BE2C (cell line): ENCODE measurements at regions not wholly inside any gene's neighbourhood (a gene's known extent, or its start where the extent isn't known, plus 50 kb on each side); places are given as distances from the start of the nearest gene placed in this dataset.

ENCODE experiments used
- DNase-seq: peaks from one replicate; pipeline ENCODE4 v3.0.0-alpha.2; 2020
- H3K27me3 ChIP-seq: fragments of 250-450 bp; sonication (Bioruptor Pico); 2 replicates; pipeline ENCODE4 v1.5.1; 2020; ENCODE audit warnings: mild to moderate bottlenecking
- H3K36me3 ChIP-seq: fragments of 250-450 bp; sonication (Bioruptor Pico); 2 replicates; pipeline ENCODE4 v1.5.1; 2020; ENCODE audit warnings: mild to moderate bottlenecking
- H3K4me1 ChIP-seq: fragments of 250-450 bp; sonication (Bioruptor Pico); 2 replicates; pipeline ENCODE4 v1.5.1; 2020
- H3K4me3 ChIP-seq: 2 replicates; pipeline ENCODE4 v1.5.1; 2011; ENCODE audit warnings: low read depth, low read length
- H3K9me3 ChIP-seq: fragments of 250-450 bp; sonication (Bioruptor Pico); 2 replicates; pipeline ENCODE4 v1.5.1; 2020
- CTCF ChIP-seq: IDR thresholded peaks from 2 replicates; pipeline ENCODE4 v1.5.1; 2012; ENCODE audit warnings: mild to moderate bottlenecking, low read depth, low read length

- Histone ChIP-seq H3K4me3 (no peak overlapping the region), H3K27me3 (no peaks in the 10 kb centered on the region), H3K36me3 (no peaks in the 10 kb centered on the region), H3K4me1 (no peaks in the 10 kb centered on the region), H3K9me3 (no peaks in the 10 kb centered on the region)
- TF ChIP-seq CTCF: no peak
- DNase-seq: no peak
These were observed 305.2 kb upstream of the FMN2 start for GRCh38 chr1:239786464-239786863.

- H3K4me1 ChIP-seq: no peaks in the 10 kb centered on the region
- H3K9me3 ChIP-seq: no peaks in the 10 kb centered on the region
- no peaks in the 10 kb centered on the region for H3K27me3 ChIP-seq
- no peak overlapping the region for H3K4me3 ChIP-seq
- peak; percentile 22; the same call in 1 of the 2 replicates for TF ChIP-seq CTCF
- no peak for DNase-seq
- H3K36me3 ChIP-seq: no peaks in the 10 kb centered on the region
These were observed 299.5 kb upstream of the FMN2 start for GRCh38 chr1:239792157-239792556.

GRCh38 chr1:239795304-239795703, 296.4 kb upstream of the FMN2 start:
- Histone ChIP-seq H3K27me3 (no peaks in the 10 kb centered on the region), H3K36me3 (no peaks in the 10 kb centered on the region), H3K4me1 (no peaks in the 10 kb centered on the region), H3K4me3 (no peak overlapping the region), H3K9me3 (no peaks in the 10 kb centered on the region)
- TF ChIP-seq CTCF: no peak
- no peak for DNase-seq

DNA sequence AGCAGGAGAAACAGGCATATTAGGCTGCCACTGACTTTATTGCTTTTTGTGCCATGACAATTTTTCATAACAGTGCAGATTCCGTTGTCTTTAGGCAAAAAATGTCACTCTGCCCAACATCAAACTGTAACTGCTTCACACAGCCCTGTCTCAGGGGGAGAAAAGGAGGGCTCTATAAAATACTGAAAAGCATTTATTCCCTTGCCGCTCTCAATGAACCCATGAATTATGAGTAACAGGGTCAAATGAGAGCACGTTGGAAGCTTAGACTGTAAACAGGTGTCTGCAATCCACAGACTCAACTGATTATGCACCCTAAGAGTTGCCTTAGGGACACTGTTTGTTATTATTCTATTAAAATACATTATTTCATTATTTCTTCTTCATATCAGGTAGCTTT, 292.1 kb upstream of the FMN2 start:
- no peak for DNase-seq
- no peaks in the 10 kb centered on the region for H3K9me3 ChIP-seq
- H3K27me3 ChIP-seq: no peaks in the 10 kb centered on the region
- no peaks in the 10 kb centered on the region for H3K36me3 ChIP-seq
- no peaks in the 10 kb centered on the region for H3K4me1 ChIP-seq
- H3K4me3 ChIP-seq: no peak overlapping the region
- TF ChIP-seq CTCF: no peak

DNA sequence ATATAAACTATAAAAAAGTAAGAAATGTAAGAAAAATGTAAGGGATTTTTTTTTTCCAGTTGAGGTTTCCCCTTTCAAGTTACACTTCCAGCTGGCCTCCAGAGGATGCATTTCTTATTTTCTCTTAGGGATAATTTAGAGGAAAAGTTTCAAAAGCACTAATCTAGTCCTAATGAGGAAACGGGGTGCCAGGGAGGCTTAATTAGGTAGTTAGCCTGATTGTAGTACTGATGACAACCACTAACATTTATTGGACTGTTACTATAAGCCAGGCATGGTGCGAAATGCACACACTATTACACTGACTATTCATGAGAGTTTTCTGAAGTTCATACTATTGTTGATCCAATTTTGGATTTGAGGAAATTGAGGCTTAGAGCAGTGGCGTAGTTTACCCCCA, 290.8 kb upstream of the FMN2 start:
- Histone ChIP-seq H3K4me3 (no peak overlapping the region), H3K36me3 (no peaks in the 10 kb centered on the region), H3K27me3 (no peaks in the 10 kb centered on the region), H3K9me3 (no peaks in the 10 kb centered on the region), H3K4me1 (peaks cover 3% of the 10 kb centered on the region)
- no peak for DNase-seq
- no peak for TF ChIP-seq CTCF

GRCh38 chr1:239802275-239802674, 289.4 kb upstream of the FMN2 start:
- Histone ChIP-seq H3K4me3 (no peak overlapping the region), H3K9me3 (no peaks in the 10 kb centered on the region), H3K36me3 (no peaks in the 10 kb centered on the region), H3K4me1 (peaks cover 16% of the 10 kb centered on the region), H3K27me3 (no peaks in the 10 kb centered on the region)
- peak; percentile 25; the same call in 1 of the 2 replicates for TF ChIP-seq CTCF
- no peak for DNase-seq
